ENCODE measurements at regions not wholly inside any gene's neighbourhood (a gene's known extent, or its start where the extent isn't known, plus 50 kb on each side); places are given as distances from the start of the nearest gene placed in this dataset.
"Not testable (repeated sequence)": the region's sequence is repeated elsewhere in the genome, so short reads cannot be mapped to it uniquely, and the experiment has no call there.

GRCh38 chr21:38614558-38614957 lies 116.3 kb upstream of the ERG start:
- no peak for DNase-seq

- DNase-seq, result no peak
Observed at GRCh38 chr21:38619480-38619879, 121.2 kb upstream of the ERG start.

DNA sequence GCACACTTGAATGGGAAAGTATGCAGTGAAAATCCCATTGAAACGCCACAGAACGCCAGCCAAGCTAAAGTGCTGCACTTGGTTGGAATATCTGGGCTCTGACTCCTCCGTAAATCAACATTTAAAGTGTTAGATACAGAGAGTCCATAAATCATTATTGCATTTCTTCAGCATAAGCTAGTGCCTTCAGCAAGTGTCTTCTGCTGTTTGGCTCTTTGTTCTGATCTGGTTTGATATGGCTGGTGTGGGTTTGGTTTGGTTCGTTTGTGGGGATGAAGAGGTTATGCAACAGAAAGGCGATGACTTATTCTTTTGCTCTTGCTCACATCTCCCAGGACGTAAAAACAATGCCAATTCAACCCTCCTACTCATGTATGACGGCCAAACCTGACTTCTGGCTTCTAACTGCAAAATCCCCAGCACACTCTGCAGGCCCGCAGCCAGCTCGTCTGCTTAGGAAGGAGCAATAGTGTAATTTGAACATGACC lies 121.8 kb upstream of the ERG start:
- no peak for DNase-seq

DNA sequence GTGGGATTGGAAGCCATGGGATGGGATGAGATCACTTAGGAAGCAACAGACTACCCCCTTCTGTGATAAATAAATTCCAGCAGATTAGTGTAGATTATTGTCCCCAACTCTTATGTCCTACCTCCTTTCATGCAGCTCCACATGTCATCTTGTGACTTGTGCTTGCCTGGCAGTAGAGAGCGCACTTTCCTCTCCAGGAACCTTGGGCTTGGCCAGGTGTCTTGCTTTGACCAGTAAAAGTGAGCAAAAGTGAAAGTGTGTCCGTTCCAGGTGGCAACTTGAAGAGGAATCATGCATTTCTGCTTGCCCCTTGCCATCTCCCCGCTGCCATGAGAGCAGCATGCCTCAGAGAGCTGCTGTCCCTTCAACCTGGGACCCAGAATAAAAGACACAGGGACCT lies 122.9 kb upstream of the ERG start:
- no peak for DNase-seq

DNA sequence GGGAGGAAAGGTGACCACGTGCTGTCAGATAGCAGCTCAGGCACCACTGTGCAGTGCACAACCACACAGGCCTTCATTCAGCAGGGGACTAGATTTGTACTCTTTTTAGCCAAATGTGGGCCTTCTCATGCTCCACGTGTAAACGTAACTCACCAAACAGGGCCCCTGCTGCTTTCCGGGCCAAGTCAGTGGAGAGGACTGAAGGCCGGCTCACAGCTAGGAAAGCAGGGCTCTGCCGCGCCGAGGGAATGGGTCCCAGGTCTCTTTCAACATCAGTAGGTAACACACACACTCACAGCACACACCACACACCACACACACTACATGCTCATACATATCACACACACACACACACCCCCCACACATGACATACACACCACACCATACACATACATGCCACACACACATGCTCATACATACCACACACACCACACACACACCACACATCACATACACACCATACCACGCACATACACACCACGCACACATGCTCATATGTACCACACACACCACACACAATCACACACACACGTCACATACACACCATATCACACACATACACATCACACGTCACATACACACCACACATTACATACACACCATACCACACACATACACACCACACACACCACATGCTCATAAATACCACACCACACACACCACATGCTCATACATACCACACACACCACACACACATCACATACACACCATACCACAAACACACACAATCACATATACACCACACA lies 124.0 kb upstream of the ERG start:
- no peak for DNase-seq

GRCh38 chr21:38622827-38623209 lies 124.5 kb upstream of the ERG start:
- DNase-seq, result no peak

DNA sequence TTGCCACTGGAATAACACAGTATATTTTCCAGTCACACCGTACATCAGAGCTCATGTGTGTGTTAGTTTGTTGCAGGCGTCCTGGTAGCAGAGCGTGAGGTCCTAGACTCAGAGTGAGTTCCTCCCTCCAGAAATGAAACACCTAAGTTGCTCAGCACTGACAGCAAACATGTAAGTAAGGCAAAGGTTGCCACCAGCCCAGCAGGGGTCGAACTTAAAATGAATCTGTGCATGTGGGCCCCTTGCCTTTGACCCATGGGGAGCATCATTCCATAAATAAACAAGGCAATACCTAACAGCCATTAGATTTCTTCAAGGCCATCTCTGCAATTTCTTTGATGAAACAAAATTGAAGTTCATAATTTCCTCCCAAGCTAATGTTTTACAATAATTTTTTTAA lies 125.3 kb upstream of the ERG start:
- DNase-seq, result no peak

DNA sequence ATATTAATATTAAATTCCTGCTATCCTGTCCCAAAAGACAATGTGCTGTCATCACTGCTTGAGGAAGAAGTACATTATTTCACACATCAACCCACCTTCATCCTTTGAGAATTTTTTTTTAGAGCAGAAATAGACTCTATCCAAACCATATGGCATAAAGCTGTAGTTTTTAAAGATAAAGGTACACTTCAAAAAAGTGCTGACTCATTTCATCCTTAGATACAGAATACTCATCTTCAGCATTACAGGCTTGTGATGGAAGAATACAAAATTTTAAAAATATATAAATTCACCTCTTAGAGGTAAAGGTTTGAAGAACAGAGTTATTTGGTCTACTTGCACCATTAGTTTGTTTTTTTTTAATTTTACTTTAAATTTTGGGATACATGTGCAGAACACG lies 126.7 kb upstream of the ERG start:
- no peak for DNase-seq

GRCh38 chr21:38626306-38626705 lies 128.0 kb upstream of the ERG start:
- no peak for DNase-seq

- DNase-seq, result no peak
Observed at GRCh38 chr21:38628349-38628748, 130.1 kb upstream of the ERG start.

- no peak for DNase-seq
Observed at GRCh38 chr21:38631206-38631605, 132.9 kb upstream of the ERG start.

GRCh38 chr21:38631676-38632075 lies 133.4 kb upstream of the ERG start:
- no peak for DNase-seq

DNA sequence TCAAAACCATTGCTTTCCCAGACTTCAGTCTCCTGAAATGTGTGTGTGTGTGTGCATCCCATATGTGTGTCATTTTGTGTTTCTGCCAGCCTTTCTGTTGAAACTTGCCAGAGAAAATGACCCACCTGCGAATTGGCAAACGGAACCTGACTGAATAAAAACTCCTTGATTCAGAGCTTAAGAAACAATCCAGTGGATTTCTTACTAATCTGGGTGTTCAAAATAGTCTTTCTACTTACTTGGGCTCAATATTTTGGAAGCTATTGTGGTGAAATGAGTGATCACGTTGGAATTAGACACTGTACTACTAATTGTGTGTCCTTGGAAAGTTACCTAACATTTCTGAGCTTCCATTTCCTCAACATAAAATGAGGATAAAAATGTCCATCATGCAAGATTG lies 138.9 kb upstream of the ERG start:
- DNase-seq, result no peak

DNA sequence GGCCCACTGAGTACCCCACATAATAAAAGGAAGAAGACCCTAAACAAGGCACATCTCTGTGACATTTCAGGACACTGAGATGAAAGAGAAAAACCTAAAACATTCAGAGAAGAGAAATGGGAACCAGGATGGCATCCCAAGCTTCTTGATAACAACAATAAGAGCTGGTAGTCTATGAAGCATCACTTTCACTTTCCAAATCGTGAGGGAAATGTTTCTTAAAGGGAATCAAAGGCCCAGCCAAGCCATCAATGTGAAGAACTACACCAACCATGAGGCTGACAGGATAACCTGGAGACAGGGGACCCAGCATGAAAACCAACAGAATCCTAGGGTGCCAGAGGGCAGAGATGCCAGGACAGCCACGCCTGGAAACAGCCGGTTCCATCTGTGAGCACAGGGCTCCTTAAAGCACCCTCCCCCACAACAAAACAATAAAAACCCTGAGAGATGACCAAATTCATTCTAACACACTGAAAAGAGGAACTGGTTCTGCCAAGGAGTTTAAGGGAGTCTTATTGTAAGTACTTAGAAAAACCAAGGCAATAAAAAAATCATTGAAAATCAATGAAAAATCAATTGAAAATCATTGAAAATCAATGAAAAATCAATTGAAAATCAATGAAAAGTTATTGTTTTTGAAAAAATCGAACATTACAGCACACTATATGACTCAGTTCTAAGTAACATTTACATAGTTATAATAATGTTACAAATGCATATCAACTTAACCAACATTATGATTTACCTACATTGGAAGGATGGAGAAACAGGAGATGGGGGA lies 141.5 kb upstream of the ERG start:
- no peak for DNase-seq

- DNase-seq, result not testable (repeated sequence)
Observed at GRCh38 chr21:38640355-38640742, 142.1 kb upstream of the ERG start.

DNA sequence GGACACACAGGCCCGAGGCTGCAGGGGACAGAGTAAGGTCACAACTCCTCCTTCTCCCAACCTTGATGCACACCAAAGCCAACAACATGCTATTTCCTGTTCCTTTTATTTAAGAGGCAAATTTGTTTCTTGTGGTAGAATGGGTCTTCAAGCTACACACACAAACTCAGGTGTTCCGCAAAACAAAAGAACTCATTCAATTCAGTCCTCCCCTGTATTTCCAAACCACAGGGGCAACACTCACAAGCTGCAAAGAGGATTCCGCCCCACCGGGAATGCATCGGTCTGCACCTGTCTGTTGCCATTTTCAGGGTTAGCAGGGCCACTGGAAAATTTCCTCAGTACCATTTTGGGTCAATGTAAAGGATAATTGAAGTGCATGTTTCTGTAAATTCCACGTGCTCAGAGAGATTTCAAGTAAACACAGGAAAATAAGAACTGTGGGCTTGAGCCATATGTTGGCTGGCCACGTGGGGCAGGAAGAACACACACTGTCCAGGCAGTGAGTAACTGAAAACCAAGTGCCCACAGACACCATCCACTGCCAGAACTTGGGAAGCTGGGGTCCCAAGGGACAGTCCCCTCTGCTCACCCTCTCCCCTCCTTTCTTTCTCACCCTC lies 145.2 kb upstream of the ERG start:
- DNase-seq, result no peak

GRCh38 chr21:38645282-38645681 lies 147.0 kb upstream of the ERG start:
- DNase-seq, result no peak

DNA sequence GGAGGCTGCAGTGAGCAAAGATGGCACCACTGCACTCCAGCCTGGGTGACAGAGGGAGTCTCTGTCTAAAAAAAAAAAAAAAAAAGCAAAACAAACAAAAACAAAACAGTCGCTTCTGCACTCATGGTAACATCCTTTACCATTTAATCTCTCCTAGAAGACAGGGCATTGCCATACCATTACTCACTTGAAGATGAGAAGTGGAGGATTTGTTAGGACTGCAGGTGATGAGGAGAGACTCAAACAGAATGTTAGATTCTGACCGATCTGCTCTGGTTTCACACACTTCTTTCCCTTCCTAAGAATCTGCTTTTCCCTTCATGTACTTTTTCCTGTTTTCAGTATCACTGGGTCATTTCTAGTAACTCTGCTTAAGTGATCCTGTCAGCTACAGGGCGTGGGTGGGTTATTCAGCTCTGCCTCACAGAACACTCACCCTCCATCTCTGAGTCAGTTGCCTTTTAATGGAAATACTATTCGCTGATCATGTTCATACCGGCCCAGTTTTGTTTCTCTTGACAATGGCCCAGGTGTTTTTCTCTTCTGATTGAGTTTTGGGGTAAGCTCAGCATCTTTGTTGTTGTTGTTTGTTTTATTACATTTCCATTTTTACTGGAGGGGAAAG lies 148.0 kb upstream of the ERG start:
- no peak for DNase-seq

DNA sequence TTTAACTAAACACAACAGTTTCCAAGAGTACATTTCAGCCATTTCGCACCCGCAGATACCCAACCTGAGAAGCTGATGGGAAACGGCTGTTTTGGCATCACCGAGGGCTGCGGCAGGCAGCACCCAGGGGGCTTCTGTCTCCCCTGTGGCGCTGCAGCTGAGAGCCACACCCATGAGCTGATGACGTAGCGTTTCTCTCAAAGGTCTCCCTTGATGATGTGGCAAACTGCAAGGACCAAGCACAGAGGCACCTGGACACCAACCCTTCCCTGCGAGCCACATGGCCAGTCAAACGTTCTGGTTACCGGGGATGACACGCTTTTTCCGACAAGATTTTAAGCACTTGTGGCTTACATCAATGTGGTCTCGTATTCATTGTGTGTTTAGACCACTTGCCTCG lies 150.8 kb upstream of the ERG start:
- DNase-seq, result no peak

GRCh38 chr21:38651570-38651969 lies 153.3 kb upstream of the ERG start:
- no peak for DNase-seq

DNA sequence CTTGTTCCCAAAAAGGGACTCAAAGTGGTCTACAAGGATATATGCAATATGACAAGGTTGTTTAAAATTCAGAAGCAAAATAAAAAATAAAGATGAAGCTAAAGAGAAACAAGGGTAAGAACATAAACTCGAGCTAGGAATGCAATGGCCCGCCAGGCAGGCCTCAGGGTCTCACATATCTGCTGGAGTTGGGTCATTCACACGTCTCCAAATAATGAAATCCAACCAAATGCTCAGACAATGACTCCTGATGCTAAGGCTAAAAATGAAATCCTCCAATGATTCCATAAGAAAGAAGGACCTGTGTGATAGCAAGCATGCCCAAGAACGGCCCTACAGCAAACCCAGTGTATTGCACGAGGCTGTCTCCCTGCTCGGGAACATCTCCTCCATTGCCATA lies 153.3 kb upstream of the ETS2 start:
- DNase-seq, result no peak

GRCh38 chr21:38654580-38654979 lies 151.1 kb upstream of the ETS2 start:
- DNase-seq, result no peak

GRCh38 chr21:38658511-38658910 lies 147.2 kb upstream of the ETS2 start:
- no peak for DNase-seq

DNA sequence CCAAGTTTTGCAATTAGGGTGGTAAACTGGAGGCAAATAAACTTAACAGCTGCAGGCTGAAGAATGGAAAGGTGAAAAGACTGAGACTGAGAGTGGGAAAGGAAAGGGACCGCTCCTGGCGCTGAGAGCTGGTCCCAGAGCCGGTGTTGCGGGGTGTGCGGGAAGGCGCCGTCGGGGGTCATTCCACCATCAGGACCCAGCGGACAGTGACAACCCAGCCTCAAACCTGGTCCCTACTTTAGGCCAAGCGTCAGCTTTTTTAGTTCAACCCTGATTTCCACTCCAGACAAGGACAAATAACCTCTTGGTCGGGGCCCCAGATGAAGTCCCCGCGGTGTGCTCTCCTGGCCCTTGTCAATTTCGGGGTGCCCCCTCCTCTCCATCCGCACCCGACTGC lies 145.8 kb upstream of the ETS2 start:
- no peak for DNase-seq
